ENCODE measurements at regions not wholly inside any gene's neighbourhood (a gene's known extent, or its start where the extent isn't known, plus 50 kb on each side); places are given as distances from the start of the nearest gene placed in this dataset.

DNA sequence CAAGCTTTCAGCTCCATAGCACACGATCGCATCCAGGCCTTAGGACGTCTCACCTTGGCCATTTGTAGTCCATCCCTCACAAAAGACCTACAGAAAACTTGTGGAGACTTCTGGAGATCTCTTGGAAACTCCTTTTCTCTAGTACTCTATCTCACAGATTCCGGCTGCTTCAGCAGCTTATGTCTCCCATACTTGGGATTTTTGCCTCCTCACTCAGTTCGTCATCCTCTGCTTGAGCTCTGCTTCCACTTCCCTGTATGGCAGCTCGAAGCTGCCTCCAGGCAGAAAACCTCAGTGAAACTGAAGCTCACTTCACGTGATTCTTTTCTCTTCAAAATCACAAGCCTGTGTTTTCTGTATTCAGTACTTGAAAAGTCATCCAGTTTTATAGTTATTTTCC is 178.7 kb upstream of the GDF10 start:
- Histone ChIP-seq H3K36me3 (ENCODE audit: control insufficient read depth in 4 of 4, insufficient read depth in 3 of 4, low read depth in 1 of 4, low read length in 3 of 4) (no peaks in the 10 kb centered on the region), H3K27me3 (ENCODE audit: control insufficient read depth in 4 of 4, insufficient read depth in 4 of 4, low read length in 3 of 4) (no peaks in the 10 kb centered on the region), H3K4me3 (ENCODE audit: low read depth in 1 of 3, low read length in 3 of 3) (no peak overlapping the region), H3K4me1 (ENCODE audit: control insufficient read depth in 4 of 4, insufficient read depth in 4 of 4, low read length in 3 of 4) (no peaks in the 10 kb centered on the region), H3K9ac (ENCODE audit: low read depth in 1 of 2, low read length in 2 of 2) (no peak overlapping the region), H3K9me3 (ENCODE audit: control insufficient read depth in 4 of 4, low read length in 3 of 4) (no peaks in the 10 kb centered on the region), H3K27ac (ENCODE audit: low read depth in 1 of 2, low read length in 2 of 2) (no peak overlapping the region)
- DNase-seq (ENCODE audit: low spot score), result no peak
- WGBS, result 72% methylated on average over 7 of the region's 7 CpGs
- TF ChIP-seq, protein P1, sequence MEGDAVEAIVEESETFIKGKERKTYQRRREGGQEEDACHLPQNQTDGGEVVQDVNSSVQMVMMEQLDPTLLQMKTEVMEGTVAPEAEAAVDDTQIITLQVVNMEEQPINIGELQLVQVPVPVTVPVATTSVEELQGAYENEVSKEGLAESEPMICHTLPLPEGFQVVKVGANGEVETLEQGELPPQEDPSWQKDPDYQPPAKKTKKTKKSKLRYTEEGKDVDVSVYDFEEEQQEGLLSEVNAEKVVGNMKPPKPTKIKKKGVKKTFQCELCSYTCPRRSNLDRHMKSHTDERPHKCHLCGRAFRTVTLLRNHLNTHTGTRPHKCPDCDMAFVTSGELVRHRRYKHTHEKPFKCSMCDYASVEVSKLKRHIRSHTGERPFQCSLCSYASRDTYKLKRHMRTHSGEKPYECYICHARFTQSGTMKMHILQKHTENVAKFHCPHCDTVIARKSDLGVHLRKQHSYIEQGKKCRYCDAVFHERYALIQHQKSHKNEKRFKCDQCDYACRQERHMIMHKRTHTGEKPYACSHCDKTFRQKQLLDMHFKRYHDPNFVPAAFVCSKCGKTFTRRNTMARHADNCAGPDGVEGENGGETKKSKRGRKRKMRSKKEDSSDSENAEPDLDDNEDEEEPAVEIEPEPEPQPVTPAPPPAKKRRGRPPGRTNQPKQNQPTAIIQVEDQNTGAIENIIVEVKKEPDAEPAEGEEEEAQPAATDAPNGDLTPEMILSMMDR (IDR thresholded peaks at IDR 0.05; ENCODE audit: low read depth, low read length, missing input control), result no peak
- TF ChIP-seq SP1 (IDR thresholded peaks at IDR 0.05) (no peak), RXRA (IDR thresholded peaks at IDR 0.05) (no peak), YY1 (IDR thresholded peaks at IDR 0.05) (no peak), HNF4G (IDR thresholded peaks at IDR 0.05) (no peak), REST (IDR thresholded peaks at IDR 0.05) (no peak), FOXA1 (IDR thresholded peaks at IDR 0.05) (no peak), RAD21 (IDR thresholded peaks at IDR 0.05) (no peak), FOXA2 (IDR thresholded peaks at IDR 0.05) (no peak), MAX (IDR thresholded peaks at IDR 0.05) (no peak), JUND (IDR thresholded peaks at IDR 0.05) (no peak), TAF1 (conservative IDR thresholded peaks at IDR 0.05) (no peak), EGR1 (IDR thresholded peaks at IDR 0.05; ENCODE audit: low read depth in 2 of 2) (no peak), GABPA (IDR thresholded peaks at IDR 0.05 in 1 of 2, conservative IDR thresholded peaks at IDR 0.05 in 1 of 2) (no peak), HNF4A (conservative IDR thresholded peaks at IDR 0.05) (no peak)
- TF ChIP-seq, protein P2, sequence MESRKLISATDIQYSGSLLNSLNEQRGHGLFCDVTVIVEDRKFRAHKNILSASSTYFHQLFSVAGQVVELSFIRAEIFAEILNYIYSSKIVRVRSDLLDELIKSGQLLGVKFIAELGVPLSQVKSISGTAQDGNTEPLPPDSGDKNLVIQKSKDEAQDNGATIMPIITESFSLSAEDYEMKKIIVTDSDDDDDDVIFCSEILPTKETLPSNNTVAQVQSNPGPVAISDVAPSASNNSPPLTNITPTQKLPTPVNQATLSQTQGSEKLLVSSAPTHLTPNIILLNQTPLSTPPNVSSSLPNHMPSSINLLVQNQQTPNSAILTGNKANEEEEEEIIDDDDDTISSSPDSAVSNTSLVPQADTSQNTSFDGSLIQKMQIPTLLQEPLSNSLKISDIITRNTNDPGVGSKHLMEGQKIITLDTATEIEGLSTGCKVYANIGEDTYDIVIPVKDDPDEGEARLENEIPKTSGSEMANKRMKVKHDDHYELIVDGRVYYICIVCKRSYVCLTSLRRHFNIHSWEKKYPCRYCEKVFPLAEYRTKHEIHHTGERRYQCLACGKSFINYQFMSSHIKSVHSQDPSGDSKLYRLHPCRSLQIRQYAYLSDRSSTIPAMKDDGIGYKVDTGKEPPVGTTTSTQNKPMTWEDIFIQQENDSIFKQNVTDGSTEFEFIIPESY (IDR thresholded peaks at IDR 0.05), result no peak
- TF ChIP-seq, protein P3, sequence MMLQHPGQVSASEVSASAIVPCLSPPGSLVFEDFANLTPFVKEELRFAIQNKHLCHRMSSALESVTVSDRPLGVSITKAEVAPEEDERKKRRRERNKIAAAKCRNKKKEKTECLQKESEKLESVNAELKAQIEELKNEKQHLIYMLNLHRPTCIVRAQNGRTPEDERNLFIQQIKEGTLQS (IDR thresholded peaks at IDR 0.05), result no peak

Data from liver (tissue), 8 donors.